GM18951 (cell line): ENCODE measurements at regions not wholly inside any gene's neighbourhood (a gene's known extent, or its start where the extent isn't known, plus 50 kb on each side); places are given as distances from the start of the nearest gene placed in this dataset.

Source experiments
- POLR2A ChIP-seq: IDR thresholded peaks from 4 replicates; pipeline ENCODE4 v1.6.1; 2011; ENCODE audit warnings: mild to moderate bottlenecking; ENCODE audit not compliant: insufficient read length, insufficient read depth; ENCODE audit errors: extremely low read depth
- in situ Hi-C: fragments of 300-500 bp; cut with MboI; formaldehyde crosslinking; loops from one replicate; pipeline ENCODE4 v1.12.0; 2022; ENCODE audit warnings: low sequenced_read_pairs, mixed read lengths, inconsistent platforms; ENCODE audit not compliant: unreplicated experiment

- TF ChIP-seq POLR2A: no peak
- in situ Hi-C loops: no loop called here
These were observed 919.1 kb downstream of the BRD1 start for GRCh38 chr22:48908547-48908946.

DNA sequence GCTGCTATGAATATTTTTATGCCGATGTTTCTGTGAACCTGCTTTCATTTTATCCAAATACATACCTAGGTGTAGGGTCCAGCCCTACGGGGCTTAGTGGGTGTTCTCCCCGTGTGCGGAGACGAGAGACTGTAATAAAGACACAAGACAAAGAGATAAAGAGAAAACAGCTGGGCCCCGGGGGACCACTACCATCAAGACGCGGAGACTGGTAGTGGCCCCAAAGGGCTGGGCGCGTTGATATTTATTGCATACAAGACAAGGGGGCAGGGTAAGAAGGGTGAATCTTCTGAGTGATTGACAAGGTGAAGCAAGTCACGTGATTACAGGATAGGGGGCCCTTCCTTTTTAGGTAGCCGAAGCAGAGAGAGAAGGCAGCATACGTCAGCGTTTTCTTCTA is 920.1 kb downstream of the BRD1 start:
- TF ChIP-seq POLR2A: no peak
- in situ Hi-C loops: no loop called here

DNA sequence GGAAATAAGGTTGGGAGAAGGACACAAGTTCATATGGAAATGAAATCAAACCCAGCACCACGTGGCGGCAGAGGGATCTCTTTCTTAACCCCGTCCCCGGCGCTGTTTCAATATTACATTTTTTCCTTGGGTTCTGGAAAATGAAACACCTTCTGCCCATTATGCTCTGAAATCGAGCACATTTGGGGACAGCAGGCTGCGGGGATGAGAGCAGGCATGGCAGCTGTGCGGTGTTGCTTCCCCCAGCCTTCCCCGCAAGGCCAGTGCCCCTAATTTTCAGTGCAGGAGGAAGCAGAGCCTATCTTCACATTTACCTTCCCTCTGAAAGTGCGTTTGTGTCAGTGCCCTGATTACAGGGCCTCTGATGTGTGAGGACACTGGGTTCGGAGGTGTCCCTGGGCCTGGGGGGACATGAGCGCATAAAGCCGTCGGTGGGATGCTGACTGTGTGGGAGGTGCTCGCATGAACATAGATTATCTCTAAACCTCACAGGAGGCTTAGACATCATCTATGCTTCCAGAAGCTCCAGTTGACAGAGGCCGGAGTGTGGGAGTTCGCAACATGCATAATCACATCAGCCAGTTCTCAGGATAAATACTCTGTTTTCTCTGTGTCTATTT is 921.3 kb downstream of the BRD1 start:
- in situ Hi-C loops: no loop called here
- TF ChIP-seq POLR2A: no peak

GRCh38 chr22:48905206-48905975 is 922.3 kb downstream of the BRD1 start:
- TF ChIP-seq POLR2A: no peak
- in situ Hi-C loops: no loop called here

DNA sequence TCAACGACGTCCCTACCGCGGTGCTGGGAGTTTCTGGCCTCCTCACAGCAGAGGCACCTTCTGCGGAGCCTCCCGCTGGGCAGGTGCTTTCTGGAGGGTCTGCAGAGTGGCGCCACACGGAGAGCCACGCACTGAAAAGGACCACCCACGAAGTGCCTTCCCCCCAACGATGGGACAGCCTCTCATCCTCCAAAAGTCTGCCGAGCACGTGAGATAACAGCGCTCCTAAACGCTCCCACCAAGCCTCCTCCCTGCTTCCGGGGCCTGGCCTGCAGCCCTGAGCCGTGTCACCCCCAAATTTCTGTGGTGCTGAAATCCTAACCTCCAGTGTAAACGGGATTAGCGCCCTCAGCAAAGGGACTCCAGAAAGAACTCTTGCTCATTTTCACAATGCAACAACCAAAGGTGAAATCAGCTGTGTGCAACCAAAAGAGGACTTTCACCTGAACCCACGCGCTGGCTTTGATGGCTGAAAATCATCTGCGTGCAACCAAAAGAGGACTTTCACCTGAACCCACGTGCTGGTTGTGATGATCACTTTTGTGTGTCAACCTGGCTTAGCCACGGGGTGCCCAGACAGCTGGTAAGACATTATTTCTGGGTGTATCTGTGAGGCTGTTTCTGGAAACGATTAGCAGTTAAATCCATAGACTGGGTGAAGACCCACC is 924.6 kb downstream of the BRD1 start:
- no peak for TF ChIP-seq POLR2A
- in situ Hi-C loops: no loop called here

DNA sequence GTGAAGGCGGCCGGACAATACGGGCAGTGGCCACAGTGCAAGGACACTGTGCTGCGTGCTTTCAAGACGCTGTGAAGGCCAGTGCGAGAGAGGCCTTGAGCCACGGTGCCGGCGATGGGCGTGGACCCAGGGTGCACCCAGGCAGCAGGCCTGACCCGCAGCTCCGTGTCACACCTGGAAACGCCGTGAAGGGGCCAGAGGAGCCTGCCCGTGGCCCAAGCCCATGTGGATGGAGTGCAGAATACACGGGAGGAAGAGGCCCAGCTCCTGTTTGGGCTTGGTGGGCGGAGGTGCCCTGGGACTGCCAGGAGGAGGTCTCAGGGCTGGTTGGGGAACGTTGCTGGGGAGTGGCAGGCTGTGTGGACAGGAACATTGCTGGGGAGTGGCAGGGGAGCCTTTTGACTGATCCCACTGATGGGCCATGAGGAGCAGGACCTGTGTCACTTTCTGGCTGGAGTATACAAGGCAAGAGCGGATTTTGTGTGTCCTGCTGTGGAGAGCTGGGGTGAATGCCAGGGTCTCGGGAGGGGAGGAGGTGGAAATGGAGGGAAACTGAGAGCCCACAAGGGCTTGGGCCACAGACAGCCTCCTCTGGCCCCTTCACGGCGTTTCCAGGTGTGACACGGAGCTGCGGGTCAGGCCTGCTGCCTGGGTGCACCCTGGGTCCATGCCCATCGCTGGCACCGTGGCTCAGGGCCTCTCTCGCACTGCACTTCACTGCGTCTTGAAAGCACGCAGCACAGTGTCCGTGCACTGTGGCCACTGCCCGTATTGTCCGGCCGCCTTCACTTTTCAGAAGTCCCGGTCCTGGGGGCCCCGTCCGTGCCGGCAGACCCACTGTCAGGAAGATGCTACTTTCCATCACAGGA is 925.4 kb downstream of the BRD1 start:
- no peak for TF ChIP-seq POLR2A

DNA sequence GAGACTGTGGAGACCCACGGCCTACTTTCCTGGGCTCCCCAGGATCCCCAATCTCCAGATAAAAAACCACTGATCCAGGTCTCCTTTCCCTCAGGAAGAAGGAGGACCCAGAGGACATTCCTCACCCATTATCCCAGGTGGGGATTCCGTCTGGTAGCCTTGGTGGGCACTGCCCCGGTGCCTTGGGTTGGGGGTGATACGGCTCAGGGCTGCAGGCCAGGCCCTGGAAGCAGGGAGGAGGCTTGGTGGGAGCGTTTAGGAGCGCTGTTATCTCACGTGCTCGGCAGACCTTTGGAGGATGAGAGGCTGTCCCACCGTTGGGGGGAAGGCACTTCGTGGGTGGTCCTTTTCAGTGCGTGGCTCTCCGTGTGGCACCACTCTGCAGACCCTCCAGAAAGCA is 926.3 kb downstream of the BRD1 start:
- TF ChIP-seq POLR2A: no peak
- in situ Hi-C loops: no loop called here

More for the DNA sequence above, 925.4 kb downstream of the BRD1 start:
- in situ Hi-C loops: no loop called here

DNA sequence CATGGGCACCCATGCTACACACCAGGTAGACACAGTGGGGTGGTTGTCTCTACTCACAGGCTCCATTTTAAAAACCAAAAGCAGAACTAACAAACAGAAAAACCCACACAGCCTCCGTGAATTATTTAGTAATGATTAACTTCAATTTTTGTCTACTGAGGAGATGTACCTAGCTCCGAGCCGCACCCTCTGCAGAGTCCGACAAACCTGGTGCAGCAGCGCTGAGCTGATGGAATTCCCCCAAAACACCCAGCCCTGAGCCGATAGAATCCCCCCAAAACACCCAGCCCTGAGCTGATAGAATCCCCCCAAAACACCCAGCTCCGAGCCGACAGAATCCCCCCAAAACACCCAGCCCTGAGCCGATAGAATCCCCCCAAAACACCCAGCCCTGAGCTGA is 927.0 kb downstream of the BRD1 start:
- in situ Hi-C loops: no loop called here

GRCh38 chr22:48900327-48900597 is 927.4 kb downstream of the BRD1 start:
- TF ChIP-seq POLR2A: no peak
- in situ Hi-C loops: no loop called here

More for the DNA sequence above, 927.0 kb downstream of the BRD1 start:
- no peak for TF ChIP-seq POLR2A

DNA sequence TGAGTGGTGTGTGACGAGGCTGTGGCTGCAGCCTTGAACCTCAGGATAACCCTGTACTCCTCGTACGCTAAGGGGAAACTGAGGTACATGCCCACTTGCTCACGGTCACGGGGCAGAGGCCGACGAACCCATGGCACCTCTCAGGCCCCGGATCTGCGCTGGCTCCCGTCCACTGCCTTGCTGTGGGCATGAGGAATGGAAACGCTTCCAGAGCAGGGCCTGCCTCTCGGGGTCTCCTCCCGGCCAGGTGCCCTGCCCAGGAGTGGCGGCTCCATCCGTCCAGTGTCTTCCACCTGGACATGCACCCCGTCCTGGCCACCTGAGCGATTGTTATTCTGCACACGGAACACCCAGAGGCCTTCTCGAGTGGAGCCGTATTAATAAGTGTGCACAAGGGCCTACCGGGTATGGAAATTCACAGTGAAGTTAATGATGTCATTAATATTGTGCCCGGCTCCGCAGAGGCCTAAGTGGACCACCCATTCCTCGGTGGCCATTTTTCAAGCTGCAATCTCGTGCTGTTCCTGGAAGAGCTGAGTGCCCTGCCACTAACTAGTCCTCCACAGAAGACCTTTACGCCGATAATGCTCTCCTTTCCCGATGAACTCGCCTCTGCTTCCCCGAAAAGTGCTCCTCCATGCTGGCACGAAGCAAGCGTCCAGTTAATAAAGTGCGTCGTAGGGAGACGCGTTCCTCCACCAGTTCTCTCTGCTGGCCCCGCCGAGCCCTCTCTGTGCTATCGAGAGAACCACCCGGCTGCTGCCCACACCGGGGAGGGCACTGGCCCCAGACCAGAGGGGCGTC is 927.9 kb downstream of the BRD1 start:
- in situ Hi-C loops: no loop called here
- no peak for TF ChIP-seq POLR2A

DNA sequence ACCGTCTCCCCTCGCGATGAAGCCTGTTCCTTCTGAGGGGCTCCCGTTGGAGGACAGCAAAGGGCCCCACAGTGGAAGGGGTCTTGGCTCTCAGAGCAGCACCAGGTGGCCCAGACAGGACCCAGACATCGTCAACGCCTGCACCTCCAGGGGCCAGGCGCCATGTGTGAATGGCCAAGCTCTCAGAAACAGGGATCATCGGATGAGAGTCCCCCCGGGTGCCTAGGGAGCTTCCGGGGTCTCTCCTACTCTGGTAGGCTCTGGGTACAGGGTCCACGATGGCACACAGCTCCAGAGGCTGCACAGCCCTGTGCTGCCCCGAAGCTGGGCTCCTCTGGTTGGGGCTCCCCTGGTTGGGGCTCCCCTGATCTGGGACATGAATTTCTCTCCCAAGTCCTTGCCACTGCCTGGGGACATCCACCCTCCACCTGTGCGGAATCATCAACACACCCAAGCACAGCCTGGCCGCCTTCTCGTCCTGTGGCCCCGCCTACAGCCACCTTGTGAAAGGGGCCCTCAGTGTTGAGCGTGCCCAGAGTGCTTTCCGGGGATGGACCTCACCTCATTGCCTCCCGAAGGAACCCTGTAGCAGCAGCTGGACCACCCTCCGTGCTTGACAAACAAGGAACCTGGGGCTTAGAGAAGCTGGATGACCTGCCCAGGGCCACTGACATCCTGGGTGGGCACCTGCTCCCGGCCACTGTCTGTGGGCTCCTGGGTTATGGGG is 929.0 kb downstream of the BRD1 start:
- in situ Hi-C loops: no loop called here
- TF ChIP-seq POLR2A: no peak
